ENCODE measurements at regions not wholly inside any gene's neighbourhood (a gene's known extent, or its start where the extent isn't known, plus 50 kb on each side); places are given as distances from the start of the nearest gene placed in this dataset.

DNA sequence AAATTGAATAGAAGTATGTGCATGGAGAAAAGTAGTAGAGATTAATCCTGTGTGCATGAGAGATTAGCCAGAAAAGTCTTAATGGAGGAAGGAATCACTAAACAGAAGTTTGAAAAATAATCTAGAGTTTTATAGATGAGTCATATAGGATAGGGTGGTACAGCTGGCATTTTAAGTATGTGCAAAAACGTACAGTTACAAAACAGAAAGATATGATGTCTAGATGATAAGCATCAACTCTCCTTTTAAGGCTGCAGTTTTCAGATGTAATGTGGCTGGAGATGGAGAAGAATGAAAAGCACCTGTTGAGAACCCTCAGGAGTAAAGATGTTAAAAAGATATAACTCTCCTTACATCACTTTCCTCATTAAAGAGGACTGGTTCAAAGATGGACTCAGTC, 271.3 kb downstream of the STK31 start:
- no peak for DNase-seq

GRCh38 chr7:23981758-23982157, 271.7 kb downstream of the STK31 start:
- no peak for DNase-seq

DNA sequence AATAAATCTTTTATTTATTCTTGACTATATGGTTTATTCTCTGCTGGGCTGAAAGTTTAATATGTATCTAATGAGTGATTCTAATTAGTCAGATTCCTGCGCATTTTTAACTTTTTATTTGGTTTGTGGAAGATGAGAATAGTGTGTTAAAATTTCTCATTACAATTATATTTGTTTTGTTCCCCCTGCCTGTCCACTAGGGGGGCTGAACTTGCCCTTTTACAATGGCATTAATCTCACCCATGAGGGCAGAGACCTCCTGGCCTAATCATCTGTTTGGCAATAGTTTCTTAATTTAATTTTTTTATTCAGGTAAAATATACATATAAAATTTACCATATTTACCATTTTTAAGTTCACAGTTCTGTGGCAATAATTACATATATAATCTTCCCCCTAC, 278.5 kb upstream of the NPY start:
- no peak for DNase-seq

GRCh38 chr7:24010495-24010894, 273.5 kb upstream of the NPY start:
- DNase-seq, result no peak

- DNase-seq, result no peak
These were observed 266.5 kb upstream of the NPY start for GRCh38 chr7:24017519-24017918.

- DNase-seq, result no peak
These were observed 265.7 kb upstream of the NPY start for GRCh38 chr7:24018331-24018730.

DNA sequence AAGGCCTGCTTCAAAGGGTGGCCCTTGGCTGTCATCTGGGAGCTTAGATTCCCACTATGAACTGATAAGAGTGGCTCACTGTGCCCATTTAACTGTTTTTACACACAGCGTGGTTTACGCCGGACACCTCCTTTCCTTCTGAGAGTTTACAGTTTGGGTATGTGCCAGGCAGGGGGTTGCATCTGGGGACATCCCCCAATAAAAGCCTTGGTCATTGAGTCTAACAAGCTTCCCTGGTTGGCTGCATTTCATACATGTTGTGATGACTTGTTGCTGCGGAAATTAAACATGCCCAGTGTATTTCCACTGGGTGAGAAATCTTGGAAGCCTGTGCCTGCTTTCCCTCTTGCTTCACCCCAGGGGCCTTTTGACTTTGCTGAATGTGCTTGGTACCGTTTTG, 264.1 kb upstream of the NPY start:
- DNase-seq, result no peak

DNA sequence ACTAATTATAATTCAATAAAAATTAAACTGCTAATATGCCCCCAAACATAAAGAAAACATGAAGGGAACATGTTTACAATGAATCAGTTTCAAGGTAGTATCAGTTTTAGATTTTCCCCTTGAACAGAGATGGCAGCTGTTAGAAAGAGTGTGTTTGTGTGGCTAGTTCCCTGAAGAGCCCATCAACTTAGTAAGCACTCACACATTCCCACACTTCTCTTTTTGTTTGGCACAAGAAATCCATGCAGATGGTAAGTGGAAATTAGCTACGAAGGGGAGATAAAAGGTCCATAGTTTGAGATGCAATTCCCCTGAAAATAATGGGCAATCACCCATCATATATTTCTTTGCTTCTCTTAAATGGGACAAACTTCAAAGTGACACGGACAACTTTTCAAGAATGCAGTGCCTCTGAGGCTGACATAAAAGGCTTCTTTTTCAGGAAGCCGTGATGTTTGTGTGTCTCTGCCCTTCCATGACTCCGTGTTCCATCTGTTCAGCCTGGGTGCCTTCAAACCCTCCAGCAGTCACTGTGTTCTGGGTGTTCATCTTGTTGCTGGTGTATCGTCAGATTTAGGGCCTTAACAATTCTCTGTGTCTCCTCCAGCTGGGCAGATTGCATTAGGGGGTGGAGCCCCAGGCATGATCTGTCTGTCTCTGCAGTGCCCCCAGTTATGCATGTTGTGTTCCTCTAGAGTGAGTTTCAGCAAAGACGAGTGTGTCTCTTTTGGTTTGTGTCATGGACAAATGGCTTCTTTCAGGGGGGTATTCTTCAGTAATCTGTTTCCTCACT, 259.5 kb upstream of the NPY start:
- DNase-seq, result peak; percentile 8

DNA sequence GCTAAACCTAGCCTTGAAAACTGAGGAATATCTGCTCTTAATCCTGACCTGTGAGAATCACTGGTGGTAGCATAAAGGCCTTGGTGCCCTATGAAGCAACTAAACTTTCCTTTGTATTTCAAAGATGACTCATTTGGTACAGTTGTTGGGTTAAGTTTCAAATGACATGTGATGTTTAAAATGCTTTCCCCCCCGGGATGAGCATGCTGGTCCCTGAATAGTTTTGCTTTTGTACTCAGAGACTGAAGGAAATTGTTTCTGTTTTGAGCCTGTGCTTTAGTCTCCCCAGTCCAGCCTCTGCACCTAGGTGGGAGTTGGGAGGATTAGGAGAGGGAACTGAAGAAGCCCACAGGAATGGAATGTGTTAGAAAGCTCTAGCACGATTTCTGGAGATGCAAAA, 258.9 kb upstream of the NPY start:
- peak; percentile 40 for DNase-seq

- DNase-seq, result no peak
These were observed 258.2 kb upstream of the NPY start for GRCh38 chr7:24025765-24026164.

- DNase-seq, result no peak
These were observed 257.6 kb upstream of the NPY start for GRCh38 chr7:24026351-24026750.

DNA sequence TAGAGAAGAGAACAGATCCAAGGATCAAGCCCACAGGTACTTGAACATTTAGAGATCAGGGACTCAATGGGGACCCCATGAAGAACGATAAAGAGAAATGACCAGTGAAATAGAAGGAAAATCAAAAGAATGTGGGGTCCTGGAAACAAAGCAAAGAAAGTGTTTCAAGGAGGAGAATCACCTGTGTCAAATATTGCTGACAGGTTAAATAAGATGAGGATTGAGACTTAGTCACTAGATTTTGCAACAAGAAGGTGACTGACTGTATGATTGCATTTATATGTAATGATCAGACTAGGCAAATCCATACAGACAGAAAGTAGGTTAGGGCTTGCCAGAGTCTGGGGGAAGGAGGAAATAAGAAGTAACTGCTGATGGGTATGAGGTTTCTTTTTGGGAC, 254.9 kb upstream of the NPY start:
- no peak for DNase-seq

DNA sequence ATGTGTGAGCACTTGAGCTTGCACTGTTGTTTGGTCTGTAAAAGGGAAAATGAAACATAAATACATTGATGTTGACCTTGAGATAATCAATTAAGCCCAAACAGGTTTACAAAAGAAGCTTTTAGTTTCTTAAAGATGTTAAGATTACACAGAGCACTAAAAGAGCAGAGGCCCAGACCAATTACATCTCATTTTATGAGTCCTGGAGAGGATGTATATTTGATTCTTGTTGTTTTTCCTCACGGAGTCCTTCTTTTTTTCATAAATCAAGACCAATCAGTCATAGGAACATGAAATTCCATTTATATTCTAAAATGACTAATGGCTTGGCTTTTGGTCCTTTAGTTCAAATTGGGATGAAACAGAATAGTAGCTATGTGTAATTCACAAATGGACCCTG, 249.7 kb upstream of the NPY start:
- DNase-seq, result no peak

DNA sequence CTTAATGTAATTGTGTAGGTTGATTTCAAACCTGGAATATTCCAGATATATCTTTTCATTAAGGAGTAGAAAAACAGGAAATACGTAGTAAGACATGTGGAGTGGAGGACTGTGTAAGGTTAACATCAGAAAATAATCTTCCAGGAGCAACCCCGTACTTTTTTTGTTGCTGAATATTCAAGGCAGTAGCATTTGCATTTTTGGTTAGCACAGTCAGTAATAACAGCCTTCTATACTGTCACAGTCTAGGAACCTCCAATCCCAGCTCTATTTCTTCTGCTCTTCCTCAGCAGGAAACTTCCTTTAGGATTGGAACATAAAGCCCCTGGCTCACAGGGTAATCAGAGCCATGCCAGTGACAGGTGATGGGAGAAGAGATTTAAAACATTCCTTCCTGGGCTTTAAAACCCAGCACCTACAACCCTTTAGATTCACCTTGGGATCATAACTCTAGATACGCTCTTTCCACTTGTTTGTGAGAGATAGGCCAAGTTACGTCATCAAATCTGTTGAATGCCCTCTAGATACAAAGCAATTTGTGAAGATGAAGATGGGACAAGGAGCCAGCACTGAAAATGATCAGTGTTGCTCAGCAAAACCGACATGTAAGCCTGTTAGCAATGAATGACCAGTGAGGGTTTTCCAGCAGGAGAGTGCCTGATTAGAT, 248.5 kb upstream of the NPY start:
- no peak for DNase-seq

DNA sequence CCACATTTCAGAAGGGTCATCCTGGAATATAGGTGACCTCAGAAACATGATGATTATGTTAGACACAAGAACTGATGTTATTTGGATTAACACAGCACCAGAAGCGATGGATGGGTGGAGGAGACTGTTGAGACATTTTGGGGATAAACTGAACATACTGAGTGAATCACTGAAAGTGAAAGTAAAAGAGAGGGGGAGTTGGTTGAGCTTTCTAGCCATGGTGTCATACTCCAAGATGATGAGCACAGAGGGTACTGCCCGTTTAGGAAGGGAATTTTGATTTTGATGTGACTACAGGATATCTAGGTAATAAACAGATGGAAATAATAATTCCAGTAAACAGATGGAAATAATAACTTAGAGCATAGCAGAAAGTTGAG, 248.0 kb upstream of the NPY start:
- DNase-seq, result no peak

DNA sequence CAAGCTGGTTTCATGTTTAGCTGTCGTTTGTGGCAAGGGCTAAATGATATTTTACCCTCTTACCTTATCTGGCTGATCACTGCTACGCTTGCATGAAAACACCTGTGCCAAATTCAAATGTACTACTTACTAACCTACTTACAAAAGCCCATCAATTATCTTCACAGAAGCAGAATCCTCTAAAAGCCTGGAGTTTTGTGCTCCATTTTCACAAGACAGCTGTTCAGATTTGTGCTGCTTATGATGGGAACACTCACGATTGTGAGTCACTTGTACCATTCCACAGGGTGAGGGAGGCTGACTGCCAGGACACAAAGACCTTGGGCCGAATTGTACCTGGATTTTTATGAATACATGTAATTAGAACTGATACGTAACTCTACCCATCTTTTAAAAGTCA, 245.0 kb upstream of the NPY start:
- no peak for DNase-seq

DNA sequence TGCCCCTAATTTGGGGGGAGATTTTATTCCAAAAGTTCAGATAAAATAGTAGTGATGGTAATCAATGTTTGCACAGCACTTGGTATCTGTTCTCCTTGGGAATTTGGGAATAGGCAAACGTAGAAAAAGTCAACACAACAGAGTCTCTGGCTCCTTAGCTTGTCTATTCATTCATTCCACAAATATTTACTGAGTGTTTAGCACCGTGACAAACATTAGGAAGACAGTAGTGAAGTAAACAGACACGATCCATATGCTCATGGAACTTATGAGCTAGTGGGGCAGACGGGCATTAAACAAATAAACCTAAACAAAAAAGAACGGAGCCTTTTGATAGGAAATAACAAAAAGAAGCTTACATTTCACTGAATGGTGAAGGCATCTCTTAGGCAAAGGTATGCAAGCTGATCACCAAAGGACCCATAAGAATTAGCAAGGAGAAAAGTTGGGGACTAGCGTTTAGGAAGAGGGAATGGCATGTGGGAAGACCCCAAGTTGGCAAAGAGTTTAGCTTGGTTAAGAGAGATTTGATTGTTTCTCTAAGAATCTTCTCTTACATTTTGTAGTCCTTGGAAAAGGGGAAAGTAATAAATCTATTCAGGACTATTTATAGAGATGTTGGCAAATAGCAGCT, 243.9 kb upstream of the NPY start:
- no peak for DNase-seq

- DNase-seq, result no peak
These were observed 242.0 kb upstream of the NPY start for GRCh38 chr7:24042028-24042427.

GRCh38 chr7:24049296-24049695, 234.7 kb upstream of the NPY start:
- no peak for DNase-seq

- no peak for DNase-seq
These were observed 232.9 kb upstream of the NPY start for GRCh38 chr7:24050991-24051560.

DNA sequence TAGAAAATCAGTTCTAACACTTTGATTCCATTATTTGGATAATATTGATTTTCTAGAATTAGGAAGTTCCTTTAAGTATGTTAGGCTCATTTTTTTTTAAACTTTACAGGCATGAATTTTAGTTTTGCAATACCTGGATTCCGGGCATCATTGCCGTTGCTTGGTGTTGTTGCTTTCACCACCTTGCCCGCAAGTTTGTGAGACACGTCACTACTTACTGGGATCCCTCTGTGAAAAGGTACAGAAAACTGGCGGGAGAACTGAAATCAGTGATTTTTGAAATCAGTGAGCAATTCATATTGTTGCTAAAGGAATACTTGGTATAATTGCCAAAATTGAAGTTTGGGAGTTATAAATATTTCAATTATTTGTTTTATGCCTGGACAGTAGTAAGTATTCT, 232.3 kb upstream of the NPY start:
- DNase-seq, result no peak

GRCh38 chr7:24052572-24053260, 231.3 kb upstream of the NPY start:
- peak; percentile 87 for DNase-seq

DNA sequence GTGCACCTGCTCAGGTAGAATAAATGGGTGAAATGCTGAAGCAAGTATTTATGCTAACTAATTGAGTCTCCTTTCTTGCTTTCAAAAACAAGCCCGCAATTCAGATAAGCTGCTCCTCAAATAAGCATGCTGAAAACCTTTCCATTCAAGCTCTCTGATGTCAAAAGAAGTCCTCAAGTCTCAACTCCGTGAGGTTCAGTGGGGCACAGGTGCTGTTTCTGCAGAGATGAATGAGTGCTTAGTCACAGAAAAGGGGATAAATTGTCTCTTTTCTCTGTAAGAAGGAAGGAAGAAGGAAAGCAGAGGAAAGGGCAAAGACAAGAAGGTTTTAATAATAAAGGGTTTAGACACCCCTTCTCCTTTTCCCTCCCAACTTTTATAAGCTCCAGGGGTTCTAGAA, 229.8 kb upstream of the NPY start:
- DNase-seq, result no peak
